ENCODE measurements at regions not wholly inside any gene's neighbourhood (a gene's known extent, or its start where the extent isn't known, plus 50 kb on each side); places are given as distances from the start of the nearest gene placed in this dataset.

- TF ChIP-seq, protein P1, sequence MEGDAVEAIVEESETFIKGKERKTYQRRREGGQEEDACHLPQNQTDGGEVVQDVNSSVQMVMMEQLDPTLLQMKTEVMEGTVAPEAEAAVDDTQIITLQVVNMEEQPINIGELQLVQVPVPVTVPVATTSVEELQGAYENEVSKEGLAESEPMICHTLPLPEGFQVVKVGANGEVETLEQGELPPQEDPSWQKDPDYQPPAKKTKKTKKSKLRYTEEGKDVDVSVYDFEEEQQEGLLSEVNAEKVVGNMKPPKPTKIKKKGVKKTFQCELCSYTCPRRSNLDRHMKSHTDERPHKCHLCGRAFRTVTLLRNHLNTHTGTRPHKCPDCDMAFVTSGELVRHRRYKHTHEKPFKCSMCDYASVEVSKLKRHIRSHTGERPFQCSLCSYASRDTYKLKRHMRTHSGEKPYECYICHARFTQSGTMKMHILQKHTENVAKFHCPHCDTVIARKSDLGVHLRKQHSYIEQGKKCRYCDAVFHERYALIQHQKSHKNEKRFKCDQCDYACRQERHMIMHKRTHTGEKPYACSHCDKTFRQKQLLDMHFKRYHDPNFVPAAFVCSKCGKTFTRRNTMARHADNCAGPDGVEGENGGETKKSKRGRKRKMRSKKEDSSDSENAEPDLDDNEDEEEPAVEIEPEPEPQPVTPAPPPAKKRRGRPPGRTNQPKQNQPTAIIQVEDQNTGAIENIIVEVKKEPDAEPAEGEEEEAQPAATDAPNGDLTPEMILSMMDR (IDR thresholded peaks at IDR 0.05) = no peak
- TF ChIP-seq POLR2A (IDR thresholded peaks at IDR 0.05) = no peak
These were observed 271.2 kb downstream of the SLC16A7 start for GRCh38 chr12:59867055-59867454.
